NCI-H510A (cell line): ENCODE measurements at regions not wholly inside any gene's neighbourhood (a gene's known extent, or its start where the extent isn't known, plus 50 kb on each side); places are given as distances from the start of the nearest gene placed in this dataset.

Experiments used
- DNase-seq: peaks from one replicate; lab custom pipeline; 2025; lab: John Stamatoyannopoulos, UW

DNA sequence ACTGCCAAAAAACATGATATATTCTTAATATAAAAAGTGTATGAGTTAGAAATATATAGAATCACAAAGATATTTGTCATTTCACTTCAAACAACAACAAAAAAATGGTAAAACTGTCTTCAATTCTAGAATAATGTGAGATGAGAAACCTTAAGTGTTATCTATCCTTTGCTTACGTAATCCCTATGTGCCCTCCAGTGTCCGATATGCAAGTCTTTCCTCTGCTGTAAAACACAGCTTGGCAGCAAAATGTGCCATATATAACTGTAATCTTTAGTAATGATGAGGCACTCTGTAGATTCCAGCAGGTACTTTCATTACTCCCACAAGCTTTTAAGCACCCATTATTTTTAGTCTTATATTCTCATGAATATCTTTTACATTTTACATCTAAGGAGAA, 555.1 kb upstream of the FRG1 start:
- DNase-seq: no peak

DNA sequence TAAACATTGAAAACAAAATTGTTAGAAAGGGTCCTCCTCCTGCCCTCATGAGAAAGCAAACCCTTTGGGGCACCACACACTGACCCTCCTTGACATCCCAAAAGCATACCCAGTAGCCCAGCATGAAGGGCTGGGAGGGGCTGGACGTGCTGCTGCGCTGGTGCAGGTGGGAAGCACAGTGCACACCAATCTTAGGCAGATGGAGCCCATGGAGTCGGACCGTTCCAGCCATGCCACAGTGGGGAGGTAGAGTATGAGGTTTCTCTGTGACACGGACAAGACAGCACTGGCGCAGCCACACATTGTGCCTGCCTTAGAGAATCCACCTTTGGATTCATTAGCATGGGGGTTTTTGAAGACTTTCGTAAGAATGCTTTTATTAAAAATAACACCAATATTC, 544.2 kb upstream of the FRG1 start:
- DNase-seq: no peak

- no peak for DNase-seq
These were observed 536.4 kb upstream of the FRG1 start for GRCh38 chr4:189404271-189404670.

- no peak for DNase-seq
These were observed 531.5 kb upstream of the FRG1 start for GRCh38 chr4:189409158-189409557.

GRCh38 chr4:189414021-189414420, 526.7 kb upstream of the FRG1 start:
- no peak for DNase-seq

DNA sequence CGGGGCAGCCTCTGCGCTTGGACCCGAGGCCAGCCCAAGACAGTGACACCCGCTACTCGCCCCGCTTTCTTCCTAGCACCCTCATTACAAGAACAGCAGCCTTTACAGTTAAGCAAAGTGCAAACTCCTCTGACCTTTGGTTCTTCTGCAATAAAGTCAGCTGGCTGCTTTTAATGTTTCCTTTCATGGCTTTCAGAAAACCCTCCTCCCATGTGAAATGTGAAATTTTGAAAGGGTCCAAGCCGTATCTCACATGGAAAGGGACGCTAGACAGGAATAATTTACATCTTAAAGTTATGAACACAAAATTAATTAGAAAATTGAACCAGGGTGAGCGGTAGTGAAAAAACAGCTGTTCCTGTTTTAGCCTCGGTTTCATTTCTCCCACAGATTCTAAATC, 520.1 kb upstream of the FRG1 start:
- DNase-seq: no peak

- no peak for DNase-seq
These were observed 504.5 kb upstream of the FRG1 start for GRCh38 chr4:189436207-189436606.

DNA sequence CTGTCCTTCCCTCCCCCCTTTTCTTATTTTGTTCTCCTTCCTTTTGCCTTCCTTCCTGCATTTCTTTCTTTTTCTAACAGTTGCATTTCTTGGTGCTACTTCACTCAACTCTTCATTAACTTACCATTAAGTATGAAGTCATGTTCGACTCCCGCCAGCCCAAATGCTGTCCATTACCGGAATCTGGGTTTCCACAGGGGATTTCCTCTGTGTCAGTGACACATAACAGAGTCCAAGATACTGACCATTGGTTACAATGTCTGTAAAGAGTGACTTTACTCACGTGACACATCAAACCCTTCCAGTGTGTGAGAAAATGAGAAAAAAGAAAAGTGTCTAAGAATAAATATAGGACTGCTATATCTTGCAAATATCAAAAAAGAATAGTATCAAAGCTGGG, 500.0 kb upstream of the FRG1 start:
- no peak for DNase-seq

- no peak for DNase-seq
These were observed 497.3 kb upstream of the FRG1 start for GRCh38 chr4:189443341-189443740.

DNA sequence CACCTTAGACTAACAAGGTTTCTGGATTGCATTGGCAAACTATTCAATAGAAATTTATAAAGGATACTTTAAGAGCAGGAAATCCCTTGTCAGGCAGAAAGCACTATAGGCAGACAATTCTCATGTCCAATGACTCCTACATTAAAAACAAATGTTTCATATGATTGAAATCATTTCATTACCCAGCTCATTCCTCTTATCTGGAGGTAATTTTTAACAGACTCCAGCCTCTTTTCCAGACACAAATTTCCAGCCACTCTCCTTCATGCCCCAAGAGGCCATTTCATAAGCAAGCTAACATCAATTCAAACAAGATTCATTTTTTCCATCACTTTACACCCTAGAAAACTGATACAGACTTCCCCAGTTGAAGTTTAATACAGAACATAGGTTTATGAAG, 495.1 kb upstream of the FRG1 start:
- DNase-seq: no peak

DNA sequence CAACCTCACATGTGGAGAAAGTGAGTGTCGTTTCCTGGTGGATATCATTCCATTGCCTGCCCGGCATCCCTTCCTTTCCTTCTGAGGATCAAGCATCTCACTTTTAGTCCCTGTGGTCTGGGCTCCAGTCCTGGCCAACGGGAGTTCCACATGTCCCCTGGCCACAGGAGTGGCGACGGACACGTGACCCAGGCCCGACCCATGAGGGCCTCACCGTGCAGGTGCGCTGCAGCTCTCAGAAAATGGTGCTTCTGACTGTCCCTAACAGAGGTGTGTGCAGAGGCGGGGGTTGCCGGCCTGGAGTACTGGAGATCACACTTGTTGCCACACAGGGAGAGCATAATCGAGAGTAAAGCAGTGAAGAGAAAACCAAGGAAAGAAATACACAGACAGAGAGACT, 476.9 kb upstream of the FRG1 start:
- no peak for DNase-seq

DNA sequence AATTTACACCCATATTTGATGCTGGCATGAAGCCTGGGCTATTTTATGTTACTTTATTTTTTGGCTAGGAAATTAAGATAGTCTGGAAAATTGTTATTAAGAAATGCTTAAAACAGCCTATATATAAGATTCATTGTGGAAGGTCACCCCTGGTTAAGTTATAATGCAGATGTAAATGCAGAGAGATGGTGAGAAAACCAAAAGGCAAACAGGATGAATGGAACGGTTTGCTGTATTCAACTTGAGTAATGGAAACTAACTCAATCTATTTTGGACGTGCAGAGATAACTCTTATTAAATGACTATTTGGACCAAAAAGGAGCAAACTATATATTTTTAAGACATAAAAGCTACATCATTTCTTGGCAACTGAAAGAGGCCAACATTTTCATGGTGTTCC, 446.3 kb upstream of the FRG1 start:
- DNase-seq: no peak

DNA sequence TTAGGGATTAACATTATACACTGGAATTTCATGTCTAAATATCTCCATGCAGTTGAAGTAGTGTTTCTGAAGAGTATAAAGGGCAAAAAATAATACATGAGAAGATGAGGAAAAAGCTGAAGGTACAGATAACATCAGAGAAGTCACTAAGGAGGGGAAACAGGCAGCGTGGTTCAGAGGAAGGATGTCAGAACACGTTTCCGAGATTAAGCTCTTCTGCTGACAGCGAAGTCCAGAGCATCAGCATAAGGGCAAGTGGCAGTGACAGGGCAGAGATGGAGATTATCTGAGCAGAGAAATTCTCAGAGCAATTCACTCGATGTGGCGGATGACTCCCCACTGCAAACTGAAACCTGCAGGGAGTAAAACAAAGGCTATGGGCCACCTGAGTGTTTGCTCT, 443.2 kb upstream of the FRG1 start:
- no peak for DNase-seq

DNA sequence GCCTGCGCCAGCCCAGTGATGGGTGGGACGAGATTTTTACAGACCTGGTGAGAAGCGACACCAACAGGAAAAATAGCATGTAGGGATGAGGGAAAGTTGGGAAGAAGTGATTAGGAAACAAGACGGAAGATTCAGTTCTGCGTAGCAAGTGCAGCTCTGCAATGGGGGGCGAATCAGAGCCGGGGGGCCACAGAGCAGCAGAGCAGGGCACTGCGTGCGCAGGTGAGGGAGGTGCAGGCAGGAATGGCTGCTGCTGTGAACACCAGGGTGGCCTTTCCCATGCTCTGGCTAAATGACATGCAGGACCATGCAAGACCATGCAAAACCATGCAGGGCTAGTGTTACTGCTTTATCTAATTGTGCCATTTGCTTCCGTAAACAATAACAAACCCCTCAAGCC, 442.7 kb upstream of the FRG1 start:
- DNase-seq: no peak

DNA sequence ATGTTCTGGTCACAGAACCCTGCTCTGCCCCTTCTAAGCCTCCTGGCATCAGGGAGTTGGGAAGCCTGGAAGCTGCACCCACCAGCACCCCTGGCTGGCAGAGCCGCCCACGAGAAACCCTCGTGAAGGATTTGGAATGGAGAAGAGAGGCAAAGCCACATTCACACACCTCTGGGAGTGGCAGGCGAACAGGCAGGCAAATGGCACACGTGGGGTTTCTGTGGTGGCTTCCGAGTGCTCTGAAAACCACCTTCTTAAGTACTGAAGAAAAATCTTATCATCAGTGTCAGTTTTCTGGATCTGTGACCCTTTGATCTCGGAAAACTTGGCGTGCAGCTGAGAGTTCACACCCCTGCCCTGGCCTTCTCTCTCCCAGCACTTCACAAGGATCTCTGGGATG, 442.2 kb upstream of the FRG1 start:
- no peak for DNase-seq

DNA sequence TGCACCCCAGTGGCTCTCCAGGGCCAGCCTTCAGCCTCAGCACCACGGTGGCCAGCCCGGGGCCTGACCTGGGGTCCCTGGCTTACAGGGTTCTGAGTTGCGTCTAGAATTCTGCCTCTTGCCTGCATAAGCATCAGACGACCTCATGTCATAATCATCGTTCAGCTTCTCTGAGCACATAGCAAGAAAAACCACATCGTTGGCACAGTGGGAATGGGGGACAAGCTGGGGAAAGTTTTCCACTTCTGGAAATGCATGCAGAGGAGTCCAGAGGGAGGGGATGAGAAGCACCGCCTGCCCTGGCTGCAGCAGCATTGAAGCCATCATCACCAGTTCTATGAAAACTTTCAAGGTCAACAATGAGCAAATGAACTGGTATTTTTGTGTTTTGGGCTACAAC, 441.0 kb upstream of the FRG1 start:
- DNase-seq: no peak

DNA sequence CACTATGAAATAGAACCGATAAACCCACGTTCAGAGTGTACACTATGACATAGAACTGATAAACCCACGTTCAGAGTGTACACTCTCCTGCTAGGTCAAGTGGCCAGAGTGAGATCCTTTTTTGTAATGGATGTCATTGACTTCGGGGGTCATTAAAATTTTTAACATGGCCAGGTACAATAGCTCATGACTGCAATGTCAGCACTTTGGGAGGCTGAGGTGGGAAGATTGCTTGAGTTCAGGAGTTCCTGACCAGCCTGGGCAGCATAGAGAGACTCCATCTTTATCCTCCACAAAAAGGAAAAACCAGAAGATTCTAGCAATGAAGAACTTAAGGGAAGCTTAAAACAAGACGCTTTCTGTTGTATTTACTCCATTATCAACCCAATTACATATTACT, 439.7 kb upstream of the FRG1 start:
- no peak for DNase-seq

- no peak for DNase-seq
These were observed 437.7 kb upstream of the FRG1 start for GRCh38 chr4:189502841-189503435.

DNA sequence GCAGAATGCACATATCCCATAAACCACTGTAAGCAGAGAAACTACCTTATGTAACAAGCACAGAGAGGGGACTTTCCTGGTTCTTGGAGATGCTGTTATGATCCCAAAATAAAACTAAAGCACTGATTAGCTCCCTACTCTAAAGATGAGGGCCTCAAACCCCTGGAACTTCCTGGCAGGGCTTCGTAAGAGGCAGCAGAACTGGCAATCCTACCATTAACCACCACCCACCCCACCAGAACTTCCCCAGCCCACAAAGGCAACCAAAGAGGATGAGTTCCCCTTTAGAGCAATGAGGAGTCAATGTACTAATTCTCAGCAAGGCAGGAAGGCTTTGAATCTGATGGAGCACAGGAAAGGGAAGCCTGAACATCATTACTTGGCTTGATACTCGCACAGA, 436.5 kb upstream of the FRG1 start:
- no peak for DNase-seq

DNA sequence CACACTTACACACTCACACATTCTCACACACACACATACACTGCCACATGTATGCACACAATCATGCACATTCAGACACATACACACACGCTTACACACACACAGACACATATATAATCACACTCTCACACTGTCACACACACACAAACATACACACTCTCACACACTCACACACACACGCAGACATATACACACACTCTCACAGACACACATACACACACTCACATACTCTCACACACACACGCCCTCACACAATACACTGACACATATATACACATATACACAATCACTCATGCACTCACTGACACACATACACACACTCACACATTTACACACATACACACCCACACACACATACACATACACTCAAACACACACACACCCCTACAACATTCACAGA, 435.3 kb upstream of the FRG1 start:
- no peak for DNase-seq

DNA sequence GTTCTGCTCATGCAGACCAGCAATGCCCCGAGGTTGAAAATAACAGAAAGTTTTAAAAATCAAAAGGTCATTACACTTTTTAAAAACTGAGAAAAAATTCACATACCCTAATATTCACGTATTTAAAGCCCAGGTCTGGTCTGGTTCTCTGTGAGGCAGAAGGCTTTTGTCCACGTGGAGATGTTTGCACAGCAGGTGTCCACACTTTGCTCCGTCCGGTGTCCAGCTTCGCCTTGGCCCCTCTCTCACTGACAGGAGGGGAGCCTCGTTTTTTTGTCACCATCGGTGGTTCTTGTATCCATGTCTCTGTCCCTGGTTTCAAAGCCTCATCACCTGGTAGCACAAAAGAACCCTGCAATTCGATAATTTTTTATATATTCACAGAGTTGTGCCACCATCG, 434.6 kb upstream of the FRG1 start:
- DNase-seq: no peak

GRCh38 chr4:189507060-189507459, 433.6 kb upstream of the FRG1 start:
- no peak for DNase-seq

GRCh38 chr4:189510601-189511000, 430.1 kb upstream of the FRG1 start:
- no peak for DNase-seq

DNA sequence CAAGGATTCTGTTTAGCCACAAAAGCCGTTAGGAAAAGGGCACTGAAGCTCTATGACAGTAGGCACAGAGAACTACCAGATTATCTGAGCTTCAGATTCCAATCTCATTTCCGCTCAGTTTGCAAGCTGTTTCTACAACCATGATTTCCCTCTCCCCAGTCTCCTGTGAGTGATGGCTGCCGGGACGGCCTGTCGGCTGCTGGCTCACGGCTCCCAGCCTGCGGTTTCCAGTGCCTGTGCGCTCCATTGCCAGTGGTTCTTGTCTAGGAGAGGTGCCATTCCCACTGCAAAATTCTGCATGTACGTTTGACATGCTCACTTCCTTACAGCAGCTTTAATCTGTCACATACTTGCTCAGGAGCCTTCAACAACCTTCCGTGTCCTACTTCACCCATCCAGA, 429.1 kb upstream of the FRG1 start:
- DNase-seq: no peak

- no peak for DNase-seq
These were observed 427.3 kb upstream of the FRG1 start for GRCh38 chr4:189513421-189513820.
